Prostate gland (tissue), 2 donors: ENCODE measurements at regions not wholly inside any gene's neighbourhood (a gene's known extent, or its start where the extent isn't known, plus 50 kb on each side); places are given as distances from the start of the nearest gene placed in this dataset.

Experiments
- CTCF ChIP-seq, 4 experiments: fragments of 200-600 bp in 2 of 4; fragments of 450-650 bp in 2 of 4; sonication (generic) in 2 of 4; IDR thresholded peaks; 1 replicate in 3 of 4; 2 replicates in 1 of 4; pipeline ENCODE4 v1.5.1; 2016 to 2019; ENCODE audit warnings: antibody characterized with exemption in 4 of 4, mild to moderate bottlenecking in 2 of 4, moderate library complexity in 2 of 4
- POLR2A ChIP-seq: fragments of 450-650 bp; IDR thresholded peaks from one replicate; pipeline ENCODE4 v1.6.1; 2016; ENCODE audit warnings: antibody characterized with exemption, mild to moderate bottlenecking
- POLR2AphosphoS5 ChIP-seq: sonication (generic); formaldehyde crosslinking; IDR thresholded peaks from one replicate; pipeline ENCODE4 v1.6.1; 2017; ENCODE audit warnings: antibody characterized with exemption

GRCh38 chr12:111225307-111225706 is 143.6 kb downstream of the PHETA1 start:
- TF ChIP-seq CTCF (IDR thresholded peaks at IDR 0.05) = no peak
- no peak for TF ChIP-seq POLR2A
- TF ChIP-seq POLR2AphosphoS5 = no peak
